HG03442 (cell line): ENCODE measurements at regions not wholly inside any gene's neighbourhood (a gene's known extent, or its start where the extent isn't known, plus 50 kb on each side); places are given as distances from the start of the nearest gene placed in this dataset.

ENCODE experiments used
- ATAC-seq: cut with Tn5 transposase; IDR thresholded peaks from one replicate; pipeline ENCODE4 v1.9.1; 2021; ENCODE audit warnings: mild to moderate bottlenecking, moderate library complexity; ENCODE audit not compliant: unreplicated experiment

GRCh38 chr17:52762147-52762793 lies 603.8 kb upstream of the CA10 start:
- no peak for ATAC-seq

GRCh38 chr17:52759864-52760263 lies 601.4 kb upstream of the CA10 start:
- no peak for ATAC-seq

GRCh38 chr17:52758481-52758880 lies 600.0 kb upstream of the CA10 start:
- ATAC-seq: no peak

DNA sequence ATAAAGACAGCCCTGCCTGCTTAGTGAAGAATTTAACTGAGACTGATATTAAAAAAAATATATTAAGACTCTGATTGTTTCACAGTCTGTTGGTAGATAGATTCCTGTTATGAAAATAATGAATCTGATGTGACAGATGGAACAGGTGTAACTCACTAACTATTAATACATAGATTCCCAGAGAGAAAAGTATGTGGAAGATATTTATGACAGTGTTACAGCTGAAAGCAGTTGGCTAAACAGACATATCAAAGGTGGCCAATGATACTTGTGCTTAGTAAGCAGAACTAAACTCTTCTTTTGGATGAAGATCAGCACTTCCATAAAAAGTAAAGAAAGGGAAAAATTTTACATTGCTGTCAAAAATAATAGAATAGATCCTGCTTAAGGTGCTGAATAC lies 598.2 kb upstream of the CA10 start:
- no peak for ATAC-seq

DNA sequence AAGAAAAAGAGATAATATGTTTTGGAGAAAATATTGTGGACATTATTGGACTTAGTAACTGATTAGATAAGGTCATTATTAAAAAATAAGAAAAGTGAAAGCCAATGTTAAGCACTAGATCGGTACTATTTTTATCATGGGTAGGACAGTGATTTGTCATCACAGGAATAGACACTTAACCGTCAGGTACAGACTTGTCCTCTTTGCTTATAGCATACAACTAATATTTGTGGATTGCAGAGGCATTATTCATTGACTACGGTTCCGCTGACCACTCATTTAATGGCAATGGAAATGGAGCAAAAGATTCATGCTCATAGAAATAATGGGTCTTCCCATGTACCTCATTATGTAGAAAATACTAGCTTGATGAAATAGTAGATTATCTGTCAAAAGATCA lies 596.3 kb upstream of the CA10 start:
- ATAC-seq: no peak

GRCh38 chr17:52751051-52751450 lies 592.5 kb upstream of the CA10 start:
- no peak for ATAC-seq

DNA sequence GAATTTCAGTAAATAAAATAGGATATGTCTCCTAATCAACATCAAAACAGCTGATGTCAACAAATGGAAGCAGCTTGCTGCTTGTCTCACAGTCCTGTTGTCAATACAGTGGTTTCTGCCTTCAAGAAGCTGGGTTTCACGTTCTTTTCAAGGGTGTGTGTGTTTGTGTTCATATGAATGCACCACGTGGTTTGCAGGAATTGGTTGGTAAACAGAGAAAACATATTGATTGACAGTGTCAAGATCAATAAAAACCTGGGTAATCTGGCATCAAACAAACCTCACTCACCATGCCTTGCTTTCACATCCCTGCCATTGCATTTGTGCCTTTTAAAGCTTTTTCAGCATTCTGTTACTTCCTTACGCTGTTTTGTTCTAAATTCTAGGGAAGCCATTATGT lies 585.7 kb upstream of the CA10 start:
- no peak for ATAC-seq

DNA sequence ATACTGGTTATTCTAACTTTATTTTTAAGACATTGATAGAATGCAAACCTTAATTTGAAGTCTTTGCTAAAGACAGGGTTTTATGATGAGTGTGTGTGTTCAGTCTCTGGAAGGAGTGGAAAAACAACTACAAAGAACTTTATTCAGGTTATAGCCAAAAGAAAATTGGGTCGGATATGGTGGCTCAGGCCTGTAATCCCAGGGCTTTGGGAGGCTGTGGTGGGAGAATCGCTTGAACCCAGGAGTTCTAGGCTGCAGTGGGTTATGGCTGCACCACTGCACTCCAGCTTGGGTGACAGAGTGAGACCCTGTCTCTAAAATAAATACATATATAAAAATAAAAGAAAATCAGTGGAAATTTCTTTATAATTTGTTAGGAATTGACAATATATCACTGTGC lies 581.5 kb upstream of the CA10 start:
- no peak for ATAC-seq

GRCh38 chr17:52738791-52739190 lies 580.3 kb upstream of the CA10 start:
- ATAC-seq: no peak

- no peak for ATAC-seq
These were observed 578.6 kb upstream of the CA10 start for GRCh38 chr17:52737071-52737470.

GRCh38 chr17:52732841-52733240 lies 574.3 kb upstream of the CA10 start:
- no peak for ATAC-seq

GRCh38 chr17:52724578-52724977 lies 566.1 kb upstream of the CA10 start:
- no peak for ATAC-seq

DNA sequence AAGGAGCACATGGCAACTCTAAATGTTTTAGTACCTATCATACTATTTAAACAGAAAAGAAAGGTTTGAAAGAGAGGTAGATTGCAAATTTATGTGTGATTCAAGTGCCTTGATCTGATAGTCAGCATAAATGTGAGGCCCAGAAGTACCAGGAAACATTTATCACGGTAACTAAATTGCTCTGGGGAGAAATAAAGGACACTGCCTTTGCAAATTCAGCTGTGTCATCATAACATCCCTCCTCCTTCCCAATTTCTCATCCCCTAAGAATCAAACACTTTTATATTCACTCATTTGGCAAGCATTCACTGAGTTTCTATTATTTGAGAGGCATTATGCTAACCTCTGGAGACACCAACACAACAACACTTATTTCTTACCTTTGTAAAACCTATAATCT lies 563.4 kb upstream of the CA10 start:
- ATAC-seq: no peak

DNA sequence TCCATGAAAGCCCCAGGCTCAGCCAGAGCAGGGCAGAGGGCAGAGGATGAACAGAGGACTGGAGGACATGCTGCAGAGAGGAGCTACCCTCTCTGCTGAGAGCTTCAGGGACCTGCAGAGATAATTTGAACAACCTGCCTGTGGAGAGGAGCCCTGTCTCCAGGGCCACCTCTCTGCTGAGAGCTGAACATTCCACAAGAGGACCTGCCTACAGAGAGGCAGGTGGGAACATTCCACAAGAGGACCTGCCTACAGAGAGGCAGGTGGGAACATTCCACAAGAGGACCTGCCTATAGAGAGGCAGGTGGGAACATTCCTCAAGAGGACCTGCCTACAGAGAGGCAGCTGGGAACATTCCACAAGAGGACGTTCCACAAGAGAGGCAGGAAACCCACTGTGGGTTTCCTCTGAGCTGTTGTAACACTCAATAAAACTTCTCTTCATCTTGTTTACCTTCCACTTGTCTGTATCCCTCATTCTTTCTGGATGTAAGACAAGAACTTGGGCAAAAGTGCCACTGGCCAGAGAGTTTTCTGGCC lies 551.9 kb upstream of the CA10 start:
- ATAC-seq: no peak

DNA sequence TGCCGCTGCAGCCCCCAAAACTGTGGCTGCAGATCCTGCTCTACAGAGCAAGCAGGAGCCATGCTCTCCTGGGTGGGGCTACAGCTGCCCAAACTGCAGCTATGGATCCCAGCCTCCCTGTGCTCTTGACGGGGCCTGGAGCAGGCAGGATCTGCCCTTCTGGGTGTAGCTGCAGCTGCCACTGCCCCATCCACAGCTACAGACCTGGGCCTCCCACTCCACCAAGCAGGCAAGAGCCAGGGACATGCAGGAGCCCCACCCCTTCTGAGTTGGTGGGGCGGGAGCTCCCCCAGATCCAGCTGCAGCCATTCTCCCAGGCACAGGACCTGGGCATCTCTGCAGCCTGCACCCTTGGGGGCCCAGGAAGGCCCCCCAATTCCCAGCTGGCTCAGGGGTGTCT lies 551.2 kb upstream of the CA10 start:
- no peak for ATAC-seq

GRCh38 chr17:52696362-52696761 lies 537.8 kb upstream of the CA10 start:
- no peak for ATAC-seq

DNA sequence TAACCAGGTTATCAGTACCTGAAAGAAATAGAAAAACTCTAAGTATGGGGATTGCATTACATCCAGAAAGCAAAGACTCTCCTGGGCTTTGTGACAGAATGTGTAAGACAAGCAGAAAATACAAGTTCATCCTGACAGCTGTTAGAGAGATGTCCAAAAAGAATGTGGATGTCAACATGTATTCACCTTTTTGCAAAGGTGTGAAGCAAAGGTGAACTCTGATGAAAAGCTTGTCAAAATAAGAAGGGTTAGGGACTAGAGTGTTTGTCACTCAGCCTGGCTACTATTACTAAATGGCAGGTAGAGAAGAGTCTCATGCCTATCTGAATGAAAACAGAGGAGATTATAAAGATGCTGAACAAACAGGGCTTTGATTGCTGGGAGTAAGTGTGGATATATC lies 527.6 kb upstream of the CA10 start:
- ATAC-seq: no peak

DNA sequence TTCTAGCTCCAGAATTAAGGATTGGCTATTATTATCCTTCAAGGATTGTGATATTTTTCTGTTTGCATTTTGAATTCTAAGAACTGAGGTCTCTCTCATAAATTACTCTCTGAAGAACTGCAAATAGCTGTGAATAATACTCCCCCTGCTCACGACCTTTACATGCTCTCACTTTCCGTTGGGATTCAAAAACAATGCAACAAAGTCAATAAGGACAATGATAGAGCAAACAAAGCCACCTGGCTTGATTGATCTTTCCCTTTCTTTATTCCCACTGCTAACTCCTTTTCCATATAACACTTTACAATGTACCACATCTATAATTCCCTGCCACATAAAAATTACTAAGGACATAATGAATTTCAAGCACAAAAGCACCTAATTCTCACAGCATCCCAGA lies 523.0 kb upstream of the CA10 start:
- ATAC-seq: no peak

- ATAC-seq: no peak
These were observed 519.7 kb upstream of the CA10 start for GRCh38 chr17:52678211-52678610.

GRCh38 chr17:52674686-52675085 lies 516.2 kb upstream of the CA10 start:
- ATAC-seq: no peak

DNA sequence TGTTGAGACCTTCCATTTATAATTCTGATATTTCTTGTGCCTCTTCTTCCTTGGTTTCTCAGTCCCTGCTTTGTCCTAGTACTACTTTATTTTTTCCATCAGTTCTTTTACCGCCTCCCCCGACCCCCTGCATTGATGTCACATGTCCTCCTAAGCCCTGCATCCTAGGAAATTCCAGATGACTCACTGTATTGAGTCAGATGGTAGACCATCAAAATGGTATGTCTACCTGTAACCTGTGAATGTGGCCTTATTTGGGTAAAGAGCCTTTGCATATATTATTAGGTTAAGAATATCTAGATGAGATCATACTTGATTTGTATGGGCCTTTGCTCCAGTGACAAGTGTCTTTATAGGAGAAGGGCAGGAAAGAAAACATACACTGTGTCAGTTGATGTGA lies 515.3 kb upstream of the CA10 start:
- ATAC-seq: no peak

GRCh38 chr17:52666264-52666663 lies 507.8 kb upstream of the CA10 start:
- ATAC-seq: no peak

DNA sequence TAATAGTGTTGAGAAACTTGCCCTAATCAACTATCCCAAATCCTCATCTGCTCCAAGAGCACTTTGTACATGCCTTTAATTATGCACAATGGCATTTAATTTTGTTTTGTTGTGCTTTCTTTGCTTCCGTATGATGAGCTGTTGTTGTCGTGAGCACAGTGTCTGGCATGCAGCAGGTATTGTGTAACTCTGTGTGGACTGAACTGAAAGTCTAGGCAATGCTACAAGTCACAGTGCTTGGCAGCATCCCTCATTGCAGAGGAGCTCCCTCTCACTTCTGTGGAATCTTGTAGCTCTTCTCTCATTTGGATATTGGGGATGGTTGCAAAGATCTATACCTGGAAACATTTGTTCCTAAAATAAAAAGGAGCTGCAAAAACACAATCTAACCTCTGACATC lies 502.2 kb upstream of the CA10 start:
- ATAC-seq: no peak
